ENCODE measurements at regions not wholly inside any gene's neighbourhood (a gene's known extent, or its start where the extent isn't known, plus 50 kb on each side); places are given as distances from the start of the nearest gene placed in this dataset.

GRCh38 chr16:86984991-86985647, 332.1 kb downstream of the C16orf95 start:
- TF ChIP-seq REST (IDR thresholded peaks at IDR 0.05; ENCODE audit: insufficient read depth in 1 of 2, low read depth in 2 of 2, low read length in 2 of 2) (no peak), POLR2AphosphoS5 (IDR thresholded peaks at IDR 0.05; ENCODE audit: low read depth, low read length) (no peak), SIN3A (IDR thresholded peaks at IDR 0.05; ENCODE audit: borderline replicate concordance, insufficient read depth, low read length) (no peak), TAF1 (IDR thresholded peaks at IDR 0.05; ENCODE audit: borderline replicate concordance, insufficient read depth, low read length) (no peak)
